H1 (cell line): ENCODE measurements at regions not wholly inside any gene's neighbourhood (a gene's known extent, or its start where the extent isn't known, plus 50 kb on each side); places are given as distances from the start of the nearest gene placed in this dataset.

ENCODE experiments used
- CTCF ChIA-PET: fragments of 300-600 bp; sonication (Branson Sonifier 250); formaldehyde crosslinking; loops from one replicate; lab custom pipeline; 2021; ENCODE audit not compliant: partially characterized antibody; lab: Charles Lee
- POLR2A ChIA-PET: fragments of 300-600 bp; sonication (Branson Sonifier 250); formaldehyde crosslinking; loops from one replicate; lab custom pipeline; 2021; ENCODE audit warnings: inconsistent platforms; ENCODE audit not compliant: partially characterized antibody; lab: Charles Lee
- DNase-seq, 2 experiments: peaks; one replicate each; pipeline versions ENCODE4 v3.0.0 to v3.0.0-alpha.2; 2010 to 2022; ENCODE audit warnings: low spot score in 2 of 2, low read depth in 1 of 2, mixed read lengths in 1 of 2
- FAIRE-seq: peaks from 2 replicates; lab custom pipeline; 2011; peaks lifted over from hg19 to GRCh38; lab: Jason Lieb, UNC
- H2AFZ ChIP-seq: 2 replicates; pipeline ENCODE4 v1.8.1; 2012; ENCODE audit warnings: low read length, inconsistent platforms
- H2AK5ac ChIP-seq: 2 replicates; pipeline ENCODE4 v1.6.1; 2013; ENCODE audit warnings: low read depth, low read length
- H2BK120ac ChIP-seq: replicated peaks from 2 replicates; pipeline ENCODE3; 2013; ENCODE audit warnings: low read depth, low read length, inconsistent platforms
- H2BK12ac ChIP-seq: 2 replicates; pipeline ENCODE4 v1.6.1; 2013; ENCODE audit warnings: low read depth, low read length
- H2BK15ac ChIP-seq: 2 replicates; pipeline ENCODE4 v1.6.1; 2013; ENCODE audit warnings: low read length
- H2BK20ac ChIP-seq: 2 replicates; pipeline ENCODE4 v1.6.1; 2013; ENCODE audit warnings: low read length
- H2BK5ac ChIP-seq: 2 replicates; pipeline ENCODE4 v1.6.1; 2013; ENCODE audit warnings: low read depth, low read length
- H3K14ac ChIP-seq: 2 replicates; pipeline ENCODE4 v1.6.1; 2013; ENCODE audit warnings: inconsistent platforms; ENCODE audit not compliant: insufficient read length
- H3K18ac ChIP-seq: 2 replicates; pipeline ENCODE4 v1.6.1; 2013; ENCODE audit warnings: low read length; ENCODE audit errors: extremely low read depth
- H3K23ac ChIP-seq: 2 replicates; pipeline ENCODE4 v1.6.1; 2013; ENCODE audit warnings: inconsistent platforms; ENCODE audit not compliant: insufficient read length
- H3K23me2 ChIP-seq: 2 replicates; pipeline ENCODE4 v1.6.1; 2013; ENCODE audit warnings: low read depth, low read length
- H3K27ac ChIP-seq: 2 replicates; pipeline ENCODE4 v1.6.1; 2011; ENCODE audit warnings: low read depth, low read length, inconsistent platforms
- H3K27me3 ChIP-seq, 4 experiments: replicated peaks in 1 of 4; 1 replicate in 1 of 4; 2 replicates in 3 of 4; pipeline versions ENCODE4 v1.6.1 to v1.8.1; 2011 to 2013; ENCODE audit warnings: low read length in 3 of 4, mild to moderate bottlenecking in 3 of 4, inconsistent platforms in 2 of 4, mixed read lengths in 2 of 4, moderate library complexity in 1 of 4; ENCODE audit not compliant: control insufficient read depth in 3 of 4, insufficient read depth in 3 of 4; ENCODE audit errors: extremely low read depth in 1 of 4
- H3K36me3 ChIP-seq, 4 experiments: 2 replicates each; pipeline versions ENCODE4 v1.6.1 to v1.8.1; 2011 to 2013; ENCODE audit warnings: mild to moderate bottlenecking in 4 of 4, low read length in 3 of 4, moderate library complexity in 2 of 4, control low read depth in 1 of 4, inconsistent platforms in 1 of 4; ENCODE audit not compliant: insufficient read depth in 4 of 4, control insufficient read depth in 2 of 4
- H3K4ac ChIP-seq: replicated peaks from 2 replicates; pipeline ENCODE3; 2013; ENCODE audit warnings: low read length, low read depth, mixed read lengths, inconsistent platforms; ENCODE audit not compliant: insufficient read length
- H3K4me1 ChIP-seq, 4 experiments: replicated peaks in 1 of 4; 1 replicate in 1 of 4; 2 replicates in 3 of 4; pipeline versions ENCODE4 v1.6.1 to v1.8.1; 2011 to 2013; ENCODE audit warnings: low read length in 3 of 4, inconsistent platforms in 2 of 4, mixed read lengths in 1 of 4; ENCODE audit not compliant: insufficient read depth in 4 of 4, control insufficient read depth in 3 of 4
- H3K4me2 ChIP-seq, 2 experiments: 2 replicates each; pipeline versions ENCODE4 v1.6.1 to v1.8.1; 2011 to 2013; ENCODE audit warnings: low read depth in 2 of 2, low read length in 2 of 2, control low read depth in 1 of 2, inconsistent platforms in 1 of 2, mild to moderate bottlenecking in 1 of 2; ENCODE audit not compliant: insufficient read depth in 1 of 2
- H3K4me3 ChIP-seq, 4 experiments: fragments of 200-600, 300-600 bp in 1 of 4; sonication (generic), shearing (Covaris generic), sonication (Bioruptor Twin) in 1 of 4; 2 replicates each; pipeline versions ENCODE4 v1.5.1 to v1.8.1; 2011 to 2016; ENCODE audit warnings: low read length in 4 of 4, low read depth in 3 of 4, control low read depth in 2 of 4, inconsistent platforms in 2 of 4, mild to moderate bottlenecking in 2 of 4, mixed read lengths in 1 of 4, moderate library complexity in 1 of 4; ENCODE audit not compliant: insufficient read depth in 2 of 4; ENCODE audit errors: extremely low read depth in 1 of 4
- H3K56ac ChIP-seq: replicated peaks from 2 replicates; pipeline ENCODE3; 2013; ENCODE audit warnings: low read depth, mild to moderate bottlenecking, mixed read lengths, low read length, inconsistent platforms; ENCODE audit not compliant: insufficient read length
- H3K79me1 ChIP-seq: 2 replicates; pipeline ENCODE4 v1.6.1; 2013; ENCODE audit warnings: low read depth, low read length, control low read depth
- H3K79me2 ChIP-seq, 2 experiments: 2 replicates each; pipeline versions ENCODE4 v1.6.1 to v1.8.1; 2012 to 2013; ENCODE audit warnings: low read length in 2 of 2, mild to moderate bottlenecking in 2 of 2, inconsistent platforms in 1 of 2; ENCODE audit not compliant: insufficient read depth in 2 of 2, control insufficient read depth in 1 of 2
- H3K9ac ChIP-seq, 4 experiments: replicated peaks in 1 of 4; 1 replicate in 1 of 4; 2 replicates in 3 of 4; pipeline versions ENCODE4 v1.6.1 to v1.8.1; 2011 to 2013; ENCODE audit warnings: low read depth in 3 of 4, low read length in 3 of 4, control low read depth in 2 of 4, mild to moderate bottlenecking in 2 of 4, moderate library complexity in 2 of 4, inconsistent platforms in 1 of 4; ENCODE audit errors: extremely low read depth in 1 of 4
- H3K9me3 ChIP-seq, 2 experiments: 2 replicates each; pipeline versions ENCODE4 v1.6.1 to v1.8.1; 2012 to 2013; ENCODE audit warnings: mild to moderate bottlenecking in 2 of 2, moderate library complexity in 2 of 2, control low read depth in 1 of 2, inconsistent platforms in 1 of 2, low read depth in 1 of 2, low read length in 1 of 2, mixed read lengths in 1 of 2; ENCODE audit not compliant: insufficient read depth in 2 of 2
- H4K20me1 ChIP-seq, 2 experiments: replicated peaks in 1 of 2; 2 replicates each; pipeline versions ENCODE3 to v1.8.1; 2011 to 2013; ENCODE audit warnings: inconsistent platforms in 2 of 2, low read length in 2 of 2, mild to moderate bottlenecking in 1 of 2; ENCODE audit not compliant: insufficient read depth in 2 of 2, control insufficient read depth in 1 of 2
- H4K5ac ChIP-seq: 2 replicates; pipeline ENCODE4 v1.6.1; 2013; ENCODE audit warnings: low read length, low read depth, mixed read lengths, inconsistent platforms; ENCODE audit not compliant: insufficient read length
- H4K8ac ChIP-seq: 2 replicates; pipeline ENCODE4 v1.8.0; 2013; ENCODE audit warnings: mild to moderate bottlenecking, moderate library complexity, low read length, inconsistent platforms; ENCODE audit not compliant: insufficient read depth; ENCODE audit errors: extremely low read depth
- H4K91ac ChIP-seq: replicated peaks from 2 replicates; pipeline ENCODE3; 2013; ENCODE audit warnings: low read length, mixed read lengths, inconsistent platforms; ENCODE audit not compliant: insufficient read length
- CHD2 ChIP-seq: IDR thresholded peaks from 2 replicates; pipeline ENCODE4 v1.6.1; 2012; ENCODE audit warnings: low read length, improper control_type of control experiment
- WGBS, 2 experiments: shearing (Covaris generic) in 1 of 2; methylation state at CpG; one replicate each; pipeline versions ENCODE4 v1.1.6 to v1.1.7; 2013 to 2015; ENCODE audit warnings: low lambda C conversion rate in 2 of 2, mixed read lengths in 2 of 2, inconsistent platforms in 1 of 2, low coverage in 1 of 2, missing lambda C conversion rate in 1 of 2; ENCODE audit not compliant: insufficient replicate concordance in 2 of 2, insufficient coverage in 1 of 2, insufficient read length in 1 of 2; ENCODE audit errors: extremely low coverage in 1 of 2, missing lambda C conversion rate in 1 of 2; 5-methylcytosine and 5-hydroxymethylcytosine counted together

GRCh38 chr12:86948851-86949250, 692.7 kb upstream of the MGAT4C start:
- ChIA-PET CTCF (no interaction called here), POLR2A (no interaction called here)
- no peak overlapping the region for H4K8ac ChIP-seq
- WGBS, 2 experiments, result 100% methylated on average over 1 of the region's 1 CpG; no CpG with 5 or more reads in 1 of the 2 experiments
- H4K5ac ChIP-seq, result no peak overlapping the region
- H4K20me1 ChIP-seq, result no peaks in the 10 kb centered on the region
- no peaks in the 10 kb centered on the region for H3K36me3 ChIP-seq
- H3K9ac ChIP-seq, result no peak overlapping the region
- H3K18ac ChIP-seq, result no peak overlapping the region
- DNase-seq (no peak), FAIRE-seq (no peak)
- no peak overlapping the region for H2BK15ac ChIP-seq
- H3K4me3 ChIP-seq, result no peak overlapping the region
- H3K4me2 ChIP-seq, result no peak overlapping the region
- H3K27ac ChIP-seq, result no peak overlapping the region
- H2AK5ac ChIP-seq, result no peak overlapping the region
- H2BK120ac ChIP-seq, result no peak overlapping the region
- no peaks in the 10 kb centered on the region for H3K79me2 ChIP-seq
- H3K14ac ChIP-seq, result no peak overlapping the region
- H3K9me3 ChIP-seq, result no peaks in the 10 kb centered on the region
- no peaks in the 10 kb centered on the region for H3K79me1 ChIP-seq
- H4K91ac ChIP-seq, result no peak overlapping the region
- H2BK5ac ChIP-seq, result no peak overlapping the region
- peaks cover 0 to 18% (median 0%) of the 10 kb centered on the region in 4 experiments; a peak in 3 of 7 replicates for H3K4me1 ChIP-seq
- H3K23ac ChIP-seq, result no peak overlapping the region
- no peak overlapping the region for H2AFZ ChIP-seq
- peaks cover 2% of the 10 kb centered on the region; the same call in 1 of the 2 replicates for H3K23me2 ChIP-seq
- H3K27me3 ChIP-seq, result no peaks in the 10 kb centered on the region
- no peak overlapping the region for H3K56ac ChIP-seq
- no peak overlapping the region for H2BK20ac ChIP-seq
- H3K4ac ChIP-seq, result no peak overlapping the region
- H2BK12ac ChIP-seq, result no peak overlapping the region
- no peak for TF ChIP-seq CHD2
